ENCODE measurements at regions not wholly inside any gene's neighbourhood (a gene's known extent, or its start where the extent isn't known, plus 50 kb on each side); places are given as distances from the start of the nearest gene placed in this dataset.

GRCh38 chr3:150081084-150081483 is 110.4 kb upstream of the PFN2 start:
- no peaks in the 10 kb centered on the region for H3K9me3 ChIP-seq (ENCODE audit: control extremely low read depth in 1 of 3, control insufficient read depth in 2 of 3, insufficient read depth in 1 of 3, low read length in 2 of 3)
- H3K27me3 Mint-ChIP-seq, result peaks cover 5% of the 10 kb centered on the region
- H3K27ac ChIP-seq (ENCODE audit: low read length in 2 of 2), result no peak overlapping the region
- H3K27ac Mint-ChIP-seq, result no peak overlapping the region
- ChIA-PET CTCF (no interaction called here), POLR2A (no interaction called here)
- no peaks in the 10 kb centered on the region for H4K20me1 ChIP-seq (ENCODE audit: control insufficient read depth, insufficient read depth, low read length, poor library complexity, severe bottlenecking)
- TF ChIP-seq EZH2 (IDR thresholded peaks at IDR 0.05; ENCODE audit: borderline replicate concordance, insufficient read depth, low read depth, low read length, poor library complexity, severe bottlenecking), result no peak
- TF ChIP-seq, protein P1, sequence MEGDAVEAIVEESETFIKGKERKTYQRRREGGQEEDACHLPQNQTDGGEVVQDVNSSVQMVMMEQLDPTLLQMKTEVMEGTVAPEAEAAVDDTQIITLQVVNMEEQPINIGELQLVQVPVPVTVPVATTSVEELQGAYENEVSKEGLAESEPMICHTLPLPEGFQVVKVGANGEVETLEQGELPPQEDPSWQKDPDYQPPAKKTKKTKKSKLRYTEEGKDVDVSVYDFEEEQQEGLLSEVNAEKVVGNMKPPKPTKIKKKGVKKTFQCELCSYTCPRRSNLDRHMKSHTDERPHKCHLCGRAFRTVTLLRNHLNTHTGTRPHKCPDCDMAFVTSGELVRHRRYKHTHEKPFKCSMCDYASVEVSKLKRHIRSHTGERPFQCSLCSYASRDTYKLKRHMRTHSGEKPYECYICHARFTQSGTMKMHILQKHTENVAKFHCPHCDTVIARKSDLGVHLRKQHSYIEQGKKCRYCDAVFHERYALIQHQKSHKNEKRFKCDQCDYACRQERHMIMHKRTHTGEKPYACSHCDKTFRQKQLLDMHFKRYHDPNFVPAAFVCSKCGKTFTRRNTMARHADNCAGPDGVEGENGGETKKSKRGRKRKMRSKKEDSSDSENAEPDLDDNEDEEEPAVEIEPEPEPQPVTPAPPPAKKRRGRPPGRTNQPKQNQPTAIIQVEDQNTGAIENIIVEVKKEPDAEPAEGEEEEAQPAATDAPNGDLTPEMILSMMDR (IDR thresholded peaks at IDR 0.05), result no peak
- H3K4me2 ChIP-seq (replicated peaks; ENCODE audit: low read depth, low read length, poor library complexity, severe bottlenecking), result no peak overlapping the region
- H3K4me1 Mint-ChIP-seq, result no peaks in the 10 kb centered on the region
- H3K4me3 Mint-ChIP-seq, result no peak overlapping the region
- H3K4me1 ChIP-seq (ENCODE audit: control insufficient read depth in 2 of 2, insufficient read depth in 2 of 2, low read length in 2 of 2), result no peaks in the 10 kb centered on the region
- WGBS (ENCODE audit: insufficient coverage), result 97% methylated on average over 4 of the region's 4 CpGs
- H3K4me3 ChIP-seq (ENCODE audit: control extremely low read depth in 1 of 5, extremely low read depth in 1 of 5, insufficient read depth in 1 of 5, low read depth in 2 of 5, low read length in 4 of 5), result no peak overlapping the region
- no peaks in the 10 kb centered on the region for H3K9me3 Mint-ChIP-seq (ENCODE audit: insufficient read depth)
- H2AFZ ChIP-seq (ENCODE audit: insufficient read depth, low read depth, low read length, poor library complexity, severe bottlenecking), result no peak overlapping the region
- intact Hi-C loops (cut with micrococcal nuclease), result no loop called here
- no peaks in the 10 kb centered on the region for H3K27me3 ChIP-seq (replicated peaks in 1 of 4; ENCODE audit: control extremely low read depth in 1 of 4, control insufficient read depth in 3 of 4, insufficient read depth in 4 of 4, low read length in 3 of 4)
- H3K36me3 ChIP-seq (replicated peaks in 1 of 2; ENCODE audit: control extremely low read depth in 1 of 2, control insufficient read depth in 1 of 2, extremely low read depth in 1 of 2, insufficient read depth in 2 of 2, low read length in 1 of 2), result no peaks in the 10 kb centered on the region
- DNase-seq (no peak), ATAC-seq (ENCODE audit: low read depth) (no peak)
- no peaks in the 10 kb centered on the region for H3K79me2 ChIP-seq (ENCODE audit: control insufficient read depth, insufficient read depth, low read length)
- H3K9ac ChIP-seq (ENCODE audit: low read length), result no peak overlapping the region

- Histone ChIP-seq H2AFZ (ENCODE audit: insufficient read depth, low read depth, low read length, poor library complexity, severe bottlenecking) (no peak overlapping the region), H3K79me2 (ENCODE audit: control insufficient read depth, insufficient read depth, low read length) (no peaks in the 10 kb centered on the region), H3K27ac (ENCODE audit: low read length in 2 of 2) (no peak overlapping the region), H3K9me3 (ENCODE audit: control extremely low read depth in 1 of 3, control insufficient read depth in 2 of 3, insufficient read depth in 1 of 3, low read length in 2 of 3) (no peaks in the 10 kb centered on the region), H3K27me3 (replicated peaks in 1 of 4; ENCODE audit: control extremely low read depth in 1 of 4, control insufficient read depth in 3 of 4, insufficient read depth in 4 of 4, low read length in 3 of 4) (no peaks in the 10 kb centered on the region), H3K4me2 (replicated peaks; ENCODE audit: low read depth, low read length, poor library complexity, severe bottlenecking) (no peak overlapping the region), H3K4me1 (ENCODE audit: control insufficient read depth in 2 of 2, insufficient read depth in 2 of 2, low read length in 2 of 2) (no peaks in the 10 kb centered on the region), H3K9ac (ENCODE audit: low read length) (no peak overlapping the region), H4K20me1 (ENCODE audit: control insufficient read depth, insufficient read depth, low read length, poor library complexity, severe bottlenecking) (no peaks in the 10 kb centered on the region), H3K36me3 (replicated peaks in 1 of 2; ENCODE audit: control extremely low read depth in 1 of 2, control insufficient read depth in 1 of 2, extremely low read depth in 1 of 2, insufficient read depth in 2 of 2, low read length in 1 of 2) (no peaks in the 10 kb centered on the region), H3K4me3 (ENCODE audit: control extremely low read depth in 1 of 5, extremely low read depth in 1 of 5, insufficient read depth in 1 of 5, low read depth in 2 of 5, low read length in 4 of 5) (no peak overlapping the region)
- no peaks in the 10 kb centered on the region for H3K9me3 Mint-ChIP-seq (ENCODE audit: insufficient read depth)
- ChIA-PET CTCF (no interaction called here), POLR2A (no interaction called here)
- WGBS (ENCODE audit: insufficient coverage), result 68% methylated on average over 3 of the region's 4 CpGs
- ATAC-seq (ENCODE audit: low read depth), result no peak
- TF ChIP-seq EZH2 (IDR thresholded peaks at IDR 0.05; ENCODE audit: borderline replicate concordance, insufficient read depth, low read depth, low read length, poor library complexity, severe bottlenecking), result no peak
- TF ChIP-seq, protein P1 (IDR thresholded peaks at IDR 0.05), result no peak
- no peak overlapping the region for H3K27ac Mint-ChIP-seq
- DNase-seq, result no peak
- intact Hi-C loops (cut with micrococcal nuclease), result no loop called here
- no peak overlapping the region for H3K4me3 Mint-ChIP-seq
- H3K4me1 Mint-ChIP-seq, result no peaks in the 10 kb centered on the region
- peaks cover 5% of the 10 kb centered on the region for H3K27me3 Mint-ChIP-seq
Observed at GRCh38 chr3:150080058-150080730, 109.5 kb upstream of the PFN2 start.
